Activated T-cell treated with anti-CD3 and anti-CD28 coated beads for 4 hours (primary cell): ENCODE measurements at regions not wholly inside any gene's neighbourhood (a gene's known extent, or its start where the extent isn't known, plus 50 kb on each side); places are given as distances from the start of the nearest gene placed in this dataset.
"Not testable (repeated sequence)": the region's sequence is repeated elsewhere in the genome, so short reads cannot be mapped to it uniquely, and the experiment has no call there.

ENCODE experiments used
- DNase-seq: peaks from one replicate; pipeline ENCODE4 v3.0.0-alpha.2; 2020

GRCh38 chr3:197459571-197459970 lies 96.2 kb downstream of the BDH1 start:
- not testable (repeated sequence) for DNase-seq

- DNase-seq, result no peak
Measured at GRCh38 chr3:197458906-197459470, 96.8 kb downstream of the BDH1 start.

- DNase-seq, result no peak
Measured at GRCh38 chr3:197458179-197458707, 97.5 kb downstream of the BDH1 start.

- DNase-seq, result peak; percentile 17
Measured at GRCh38 chr3:197456261-197457091, 99.3 kb downstream of the BDH1 start.

- DNase-seq, result not testable (repeated sequence)
Measured at GRCh38 chr3:197454841-197455240, 100.9 kb downstream of the BDH1 start.

- DNase-seq, result no peak
Measured at GRCh38 chr3:197454014-197454413, 101.8 kb downstream of the BDH1 start.

GRCh38 chr3:197450810-197451209 lies 105.0 kb downstream of the BDH1 start:
- no peak for DNase-seq

- no peak for DNase-seq
Measured at GRCh38 chr3:197450308-197450707, 105.5 kb downstream of the BDH1 start.

GRCh38 chr3:197449181-197449580 lies 106.6 kb downstream of the BDH1 start:
- DNase-seq, result not testable (repeated sequence)

GRCh38 chr3:197447781-197448180 lies 108.0 kb downstream of the BDH1 start:
- DNase-seq, result not testable (repeated sequence)

GRCh38 chr3:197447057-197447456 lies 108.7 kb downstream of the BDH1 start:
- DNase-seq, result no peak

GRCh38 chr3:197446700-197447056 lies 109.1 kb downstream of the BDH1 start:
- DNase-seq, result no peak

- DNase-seq, result no peak
Measured at GRCh38 chr3:197445896-197446699, 109.7 kb downstream of the BDH1 start.

- no peak for DNase-seq
Measured at GRCh38 chr3:197444793-197445379, 110.9 kb downstream of the BDH1 start.

GRCh38 chr3:197443506-197443905 lies 112.3 kb downstream of the BDH1 start:
- DNase-seq, result no peak

GRCh38 chr3:197440717-197441303 lies 115.0 kb downstream of the BDH1 start:
- no peak for DNase-seq

- no peak for DNase-seq
Measured at GRCh38 chr3:197438906-197439305, 116.9 kb downstream of the BDH1 start.

- DNase-seq, result no peak
Measured at GRCh38 chr3:197435426-197435825, 120.3 kb downstream of the BDH1 start.

GRCh38 chr3:197434830-197435229 lies 120.9 kb downstream of the BDH1 start:
- DNase-seq, result no peak

GRCh38 chr3:197432384-197433127 lies 123.2 kb downstream of the BDH1 start:
- DNase-seq, result no peak

- no peak for DNase-seq
Measured at GRCh38 chr3:197431346-197431910, 124.3 kb downstream of the BDH1 start.

GRCh38 chr3:197430934-197431333 lies 124.8 kb downstream of the BDH1 start:
- no peak for DNase-seq
